A673 (cell line): ENCODE measurements at regions not wholly inside any gene's neighbourhood (a gene's known extent, or its start where the extent isn't known, plus 50 kb on each side); places are given as distances from the start of the nearest gene placed in this dataset.

ENCODE experiments used
- CTCF ChIP-seq: fragments of 300-800, 200-600 bp; sonication (generic); conservative IDR thresholded peaks from 2 replicates; pipeline ENCODE4 v1.5.1; 2017; ENCODE audit warnings: low read depth, mild to moderate bottlenecking, antibody characterized with exemption, low read length, moderate library complexity, mixed read lengths
- EZH2 ChIP-seq: fragments of 200-600 bp; sonication (generic); IDR thresholded peaks from 2 replicates; pipeline ENCODE4 v1.6.1; 2017; ENCODE audit warnings: borderline replicate concordance, low read depth, mild to moderate bottlenecking, mixed read lengths, antibody characterized with exemption, low read length; ENCODE audit not compliant: poor library complexity, severe bottlenecking

- no peak for TF ChIP-seq CTCF
- TF ChIP-seq EZH2 = no peak
Observed at GRCh38 chr18:53765211-53765610, 459.3 kb downstream of the MBD2 start.
